Lung (tissue), 11 donors: ENCODE measurements at regions not wholly inside any gene's neighbourhood (a gene's known extent, or its start where the extent isn't known, plus 50 kb on each side); places are given as distances from the start of the nearest gene placed in this dataset.

Experiments
- ATAC-seq: fragments of 200-7000 bp; cut with Tn5 transposase; one replicate; pipeline ENCODE4 v1.9.1; 2020; ENCODE audit warnings: moderate number of reproducible peaks; ENCODE audit not compliant: insufficient read depth, low FRiP score
- DNase-seq, 3 donors: peaks; one replicate each; pipeline ENCODE4 v3.0.0-alpha.2; 2013 to 2017
- H3K27ac ChIP-seq, 2 donors: one replicate each; pipeline ENCODE4 v1.5.1; 2013; ENCODE audit warnings: mild to moderate bottlenecking in 2 of 2, moderate library complexity in 2 of 2, control low read depth in 1 of 2, inconsistent platforms in 1 of 2, low read depth in 1 of 2, low read length in 1 of 2
- H3K27me3 ChIP-seq, 3 donors: one replicate each; pipeline ENCODE4 v1.5.1; 2013; ENCODE audit warnings: low read length in 2 of 3; ENCODE audit not compliant: control insufficient read depth in 3 of 3, insufficient read depth in 3 of 3
- H3K36me3 ChIP-seq, 4 donors: one replicate each; pipeline ENCODE4 v1.5.1; 2013; ENCODE audit warnings: low read length in 4 of 4, mild to moderate bottlenecking in 1 of 4, moderate library complexity in 1 of 4; ENCODE audit not compliant: control insufficient read depth in 4 of 4, insufficient read depth in 4 of 4
- H3K4me1 ChIP-seq, 5 donors: one replicate each; pipeline ENCODE4 v1.5.1; 2013; ENCODE audit warnings: low read length in 5 of 5, mild to moderate bottlenecking in 2 of 5, moderate library complexity in 1 of 5; ENCODE audit not compliant: control insufficient read depth in 5 of 5, insufficient read depth in 5 of 5
- H3K4me3 ChIP-seq: one replicate; pipeline ENCODE4 v1.5.1; 2013; ENCODE audit warnings: mild to moderate bottlenecking, control low read depth, moderate library complexity
- H3K9ac ChIP-seq, 2 donors: one replicate each; pipeline ENCODE4 v1.5.1; 2013; ENCODE audit warnings: low read length in 2 of 2, control low read depth in 1 of 2; ENCODE audit not compliant: insufficient read depth in 1 of 2
- H3K9me3 ChIP-seq, 4 donors: one replicate each; pipeline ENCODE4 v1.5.1; 2013; ENCODE audit warnings: low read length in 3 of 4, mild to moderate bottlenecking in 1 of 4, moderate library complexity in 1 of 4; ENCODE audit not compliant: control insufficient read depth in 4 of 4, insufficient read depth in 3 of 4
- WGBS, 2 donors: extraction: QIAGEN DNeasy Blood & Tissue Kit; methylation state at CpG; one replicate each; pipeline ENCODE4 v1.1.7; 2013; 5-methylcytosine and 5-hydroxymethylcytosine counted together
- TF ChIP-seq, protein P1 (sequence below): IDR thresholded peaks from 2 replicates; pipeline ENCODE4 v1.5.1; 2012; ENCODE audit warnings: mild to moderate bottlenecking; ENCODE audit errors: control extremely low read depth, extremely low read depth
- donor health status: control.
- donor health status: control.
- donor health status: Bipolar disorder and iron deficiency.
- donor health status: healthy.
- donor health status: DM: yes; HTN: yes; CAD: no.

- no peak for DNase-seq
- Histone ChIP-seq H3K9ac (no peak overlapping the region), H3K9me3 (peaks cover 0 to 4% (median 0%) of the 10 kb centered on the region in 4 donors), H3K4me1 (no peaks in the 10 kb centered on the region), H3K27me3 (peaks cover 0 to 3% (median 0%) of the 10 kb centered on the region in 3 donors), H3K27ac (no peak overlapping the region), H3K36me3 (no peaks in the 10 kb centered on the region), H3K4me3 (no peak overlapping the region)
- ATAC-seq = no peak
- 86 to 87% methylated on average over 15 of the region's 15 CpGs for WGBS, 2 donors
- TF ChIP-seq, protein P1, sequence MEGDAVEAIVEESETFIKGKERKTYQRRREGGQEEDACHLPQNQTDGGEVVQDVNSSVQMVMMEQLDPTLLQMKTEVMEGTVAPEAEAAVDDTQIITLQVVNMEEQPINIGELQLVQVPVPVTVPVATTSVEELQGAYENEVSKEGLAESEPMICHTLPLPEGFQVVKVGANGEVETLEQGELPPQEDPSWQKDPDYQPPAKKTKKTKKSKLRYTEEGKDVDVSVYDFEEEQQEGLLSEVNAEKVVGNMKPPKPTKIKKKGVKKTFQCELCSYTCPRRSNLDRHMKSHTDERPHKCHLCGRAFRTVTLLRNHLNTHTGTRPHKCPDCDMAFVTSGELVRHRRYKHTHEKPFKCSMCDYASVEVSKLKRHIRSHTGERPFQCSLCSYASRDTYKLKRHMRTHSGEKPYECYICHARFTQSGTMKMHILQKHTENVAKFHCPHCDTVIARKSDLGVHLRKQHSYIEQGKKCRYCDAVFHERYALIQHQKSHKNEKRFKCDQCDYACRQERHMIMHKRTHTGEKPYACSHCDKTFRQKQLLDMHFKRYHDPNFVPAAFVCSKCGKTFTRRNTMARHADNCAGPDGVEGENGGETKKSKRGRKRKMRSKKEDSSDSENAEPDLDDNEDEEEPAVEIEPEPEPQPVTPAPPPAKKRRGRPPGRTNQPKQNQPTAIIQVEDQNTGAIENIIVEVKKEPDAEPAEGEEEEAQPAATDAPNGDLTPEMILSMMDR = no peak
Measured at GRCh38 chr16:50878966-50879615, 137.2 kb downstream of the CYLD start.

- Histone ChIP-seq H3K4me1 (no peaks in the 10 kb centered on the region), H3K27me3 (peaks cover 0 to 3% (median 0%) of the 10 kb centered on the region in 3 donors), H3K9ac (no peak overlapping the region), H3K4me3 (no peak overlapping the region), H3K36me3 (no peaks in the 10 kb centered on the region), H3K9me3 (peaks cover 0 to 3% (median 0%) of the 10 kb centered on the region in 4 donors), H3K27ac (no peak overlapping the region)
- ATAC-seq = no peak
- no peak for DNase-seq
- WGBS, 2 donors = 68 to 82% methylated on average over 3 of the region's 3 CpGs
- TF ChIP-seq, protein P1 = no peak
Measured at GRCh38 chr16:50878536-50878935, 136.7 kb downstream of the CYLD start.

GRCh38 chr16:50876263-50876662 lies 134.4 kb downstream of the CYLD start:
- Histone ChIP-seq H3K9ac (no peak overlapping the region), H3K9me3 (no peaks in the 10 kb centered on the region), H3K36me3 (no peaks in the 10 kb centered on the region), H3K4me1 (no peaks in the 10 kb centered on the region), H3K27me3 (peaks cover 0 to 3% (median 0%) of the 10 kb centered on the region in 3 donors), H3K4me3 (no peak overlapping the region), H3K27ac (no peak overlapping the region)
- no peak for ATAC-seq
- DNase-seq = no peak
- TF ChIP-seq, protein P1 = no peak
- whole genome bisulfite sequencing, 2 donors = 89 to 91% methylated on average over 4 of the region's 4 CpGs

GRCh38 chr16:50868577-50868976 lies 126.7 kb downstream of the CYLD start:
- TF ChIP-seq, protein P1 = no peak
- Histone ChIP-seq H3K36me3 (no peaks in the 10 kb centered on the region), H3K27me3 (no peaks in the 10 kb centered on the region), H3K27ac (no peak overlapping the region), H3K4me3 (no peak overlapping the region), H3K4me1 (no peaks in the 10 kb centered on the region), H3K9me3 (no peaks in the 10 kb centered on the region), H3K9ac (no peak overlapping the region)
- DNase-seq (no peak), ATAC-seq (no peak)
